HEK293T (cell line): ENCODE measurements at regions not wholly inside any gene's neighbourhood (a gene's known extent, or its start where the extent isn't known, plus 50 kb on each side); places are given as distances from the start of the nearest gene placed in this dataset.
"Not testable (repeated sequence)": the region's sequence is repeated elsewhere in the genome, so short reads cannot be mapped to it uniquely, and the experiment has no call there.

Source experiments
- CTCF ChIA-PET: fragments of 350-600 bp; formaldehyde crosslinking; extraction: SDS; loops from one replicate; lab custom pipeline; 2021; ENCODE audit warnings: antibody characterized with exemption, inconsistent platforms; lab: Yijun Ruan, JAX
- POLR2A ChIA-PET: fragments of 350-600 bp; formaldehyde crosslinking; extraction: SDS; loops from one replicate; lab custom pipeline; 2020; ENCODE audit warnings: antibody characterized with exemption, inconsistent platforms; lab: Yijun Ruan, JAX
- DNase-seq: peaks from one replicate; pipeline ENCODE4 v3.0.0; 2012; ENCODE audit warnings: mixed read lengths; ENCODE audit errors: extremely low spot score
- ARNT ChIP-seq: fragments of 450-650 bp; IDR thresholded peaks from 2 replicates; pipeline ENCODE4 v1.6.1; 2017; ENCODE audit warnings: mild to moderate bottlenecking
- BHLHE40 ChIP-seq: fragments of 450-650 bp; IDR thresholded peaks from 2 replicates; pipeline ENCODE4 v1.6.1; 2016; ENCODE audit warnings: mild to moderate bottlenecking, moderate library complexity, borderline replicate concordance
- CTBP1 ChIP-seq: fragments of 450-650 bp; IDR thresholded peaks from 2 replicates; pipeline ENCODE4 v1.6.1; 2016; ENCODE audit warnings: borderline replicate concordance
- ELF4 ChIP-seq: fragments of 450-650 bp; IDR thresholded peaks from 2 replicates; pipeline ENCODE4 v1.6.1; 2017; ENCODE audit warnings: antibody characterized with exemption
- FOXA1 ChIP-seq: fragments of 450-650 bp; IDR thresholded peaks from 2 replicates; pipeline ENCODE4 v1.6.1; 2016; ENCODE audit warnings: mild to moderate bottlenecking
- FOXK2 ChIP-seq: fragments of 450-650 bp; IDR thresholded peaks from 2 replicates; pipeline ENCODE4 v1.6.1; 2016; ENCODE audit warnings: mild to moderate bottlenecking
- FOXM1 ChIP-seq: fragments of 450-650 bp; IDR thresholded peaks from 2 replicates; pipeline ENCODE4 v1.6.1; 2017; ENCODE audit warnings: mild to moderate bottlenecking, borderline replicate concordance
- HDGF ChIP-seq: fragments of 450-650 bp; IDR thresholded peaks from 2 replicates; pipeline ENCODE4 v1.6.1; 2017; ENCODE audit warnings: antibody characterized with exemption, borderline replicate concordance
- L3MBTL2 ChIP-seq: fragments of 450-650 bp; conservative IDR thresholded peaks from 2 replicates; pipeline ENCODE4 v1.6.1; 2016; ENCODE audit warnings: mild to moderate bottlenecking
- LEF1 ChIP-seq: fragments of 450-650 bp; IDR thresholded peaks from 2 replicates; pipeline ENCODE4 v1.6.1; 2017; ENCODE audit warnings: mild to moderate bottlenecking, borderline replicate concordance
- NFRKB ChIP-seq: fragments of 450-650 bp; IDR thresholded peaks from 2 replicates; pipeline ENCODE4 v1.6.1; 2016; ENCODE audit warnings: mild to moderate bottlenecking, moderate library complexity
- PKNOX1 ChIP-seq: fragments of 450-650 bp; IDR thresholded peaks from 2 replicates; pipeline ENCODE4 v1.6.1; 2016
- SP1 ChIP-seq: fragments of 450-650 bp; IDR thresholded peaks from 2 replicates; pipeline ENCODE4 v1.6.1; 2017
- SUZ12 ChIP-seq: fragments of 450-650 bp; IDR thresholded peaks from 2 replicates; pipeline ENCODE4 v1.6.1; 2016; ENCODE audit warnings: mild to moderate bottlenecking
- TARDBP ChIP-seq: fragments of 450-650 bp; IDR thresholded peaks from 2 replicates; pipeline ENCODE4 v1.6.1; 2016
- ZNF384 ChIP-seq: fragments of 450-650 bp; IDR thresholded peaks from 2 replicates; pipeline ENCODE4 v1.6.1; 2016

- CTCF ChIA-PET, DNase-seq, POLR2A ChIA-PET: not testable (repeated sequence)
Observed at GRCh38 chr7:5121256-5121655, 68.8 kb upstream of the WIPI2 start.

- DNase-seq, POLR2A ChIA-PET: not testable (repeated sequence)
Observed at GRCh38 chr7:5131238-5131637, 58.8 kb upstream of the WIPI2 start.

GRCh38 chr7:5132539-5132938 is 57.5 kb upstream of the WIPI2 start:
- ChIA-PET POLR2A (no interaction called here), CTCF (no interaction called here)
- no peak for DNase-seq
- no peak for TF ChIP-seq BHLHE40
- TF ChIP-seq ARNT: no peak
- TF ChIP-seq SP1: no peak
- TF ChIP-seq FOXK2: no peak
- no peak for TF ChIP-seq TARDBP
- no peak for TF ChIP-seq FOXA1
- TF ChIP-seq L3MBTL2: no peak
- TF ChIP-seq LEF1: no peak
- no peak for TF ChIP-seq SUZ12
- no peak for TF ChIP-seq FOXM1
- TF ChIP-seq NFRKB: no peak
- TF ChIP-seq ELF4: no peak
- no peak for TF ChIP-seq PKNOX1
- no peak for TF ChIP-seq HDGF
- no peak for TF ChIP-seq ZNF384
- no peak for TF ChIP-seq CTBP1

More at GRCh38 chr7:5131238-5131637, 58.8 kb upstream of the WIPI2 start:
- CTCF ChIA-PET: not testable (repeated sequence)

GRCh38 chr7:5139998-5140397 is 50.0 kb upstream of the WIPI2 start:
- no peak for DNase-seq
- CTCF ChIA-PET: interaction anchor here (0.9 kb wide), 1 partner anchor 35 kb away, joined by 4 read pairs; no protein-coding TSS in a partner anchor
- TF ChIP-seq L3MBTL2 (no peak), PKNOX1 (no peak), ARNT (no peak)
- POLR2A ChIA-PET: no interaction called here
